Activated naive CD4-positive, alpha-beta T cell treated with anti-CD3 and anti-CD28 coated beads, Interleukin-2, amount 10 ng/mL, durations not matched to agents 7 days and 5 days (primary cell): ENCODE measurements at regions not wholly inside any gene's neighbourhood (a gene's known extent, or its start where the extent isn't known, plus 50 kb on each side); places are given as distances from the start of the nearest gene placed in this dataset.

Source experiments
- CTCF ChIA-PET: fragments of 350-600 bp; sonication (Branson Sonifier 250); formaldehyde crosslinking; loops from one replicate; lab custom pipeline; 2021; ENCODE audit warnings: antibody characterized with exemption; lab: Charles Lee
- DNase-seq: peaks from one replicate; pipeline ENCODE4 v3.0.0-alpha.2; 2020
- H3K27ac Mint-ChIP-seq: one replicate; pipeline ENCODE4 v1.8.0; 2021; ENCODE audit warnings: mild to moderate bottlenecking, moderate library complexity, mixed read lengths
- H3K27me3 Mint-ChIP-seq: one replicate; pipeline ENCODE4 v1.8.0; 2021; ENCODE audit warnings: mild to moderate bottlenecking, mixed read lengths
- H3K36me3 Mint-ChIP-seq: one replicate; pipeline ENCODE4 v1.8.0; 2021; ENCODE audit warnings: mixed read lengths
- H3K4me1 Mint-ChIP-seq: one replicate; pipeline ENCODE4 v1.8.0; 2021; ENCODE audit warnings: mixed read lengths
- H3K4me3 Mint-ChIP-seq: one replicate; pipeline ENCODE4 v1.8.0; 2021; ENCODE audit warnings: mild to moderate bottlenecking, moderate library complexity, mixed read lengths
- H3K9me3 Mint-ChIP-seq: one replicate; pipeline ENCODE4 v1.8.0; 2021; ENCODE audit warnings: mixed read lengths

GRCh38 chr3:181823716-181824115, 112.0 kb downstream of the SOX2 start:
- H3K27ac Mint-ChIP-seq = no peak overlapping the region
- peaks cover 2% of the 10 kb centered on the region for H3K9me3 Mint-ChIP-seq
- no peaks in the 10 kb centered on the region for H3K27me3 Mint-ChIP-seq
- no peaks in the 10 kb centered on the region for H3K36me3 Mint-ChIP-seq
- no peak overlapping the region for H3K4me3 Mint-ChIP-seq
- no peaks in the 10 kb centered on the region for H3K4me1 Mint-ChIP-seq
- no peak for DNase-seq
- CTCF ChIA-PET = no interaction called here

GRCh38 chr3:181824961-181825360, 113.2 kb downstream of the SOX2 start:
- Mint-ChIP-seq H3K4me1 (no peaks in the 10 kb centered on the region), H3K36me3 (no peaks in the 10 kb centered on the region), H3K27ac (no peak overlapping the region), H3K27me3 (no peaks in the 10 kb centered on the region), H3K4me3 (no peak overlapping the region), H3K9me3 (peaks cover 2% of the 10 kb centered on the region)
- DNase-seq = no peak
- CTCF ChIA-PET = no interaction called here

GRCh38 chr3:181839039-181839915, 127.6 kb downstream of the SOX2 start:
- no peaks in the 10 kb centered on the region for H3K27me3 Mint-ChIP-seq
- CTCF ChIA-PET = no interaction called here
- no peaks in the 10 kb centered on the region for H3K36me3 Mint-ChIP-seq
- H3K27ac Mint-ChIP-seq = no peak overlapping the region
- DNase-seq = no peak
- H3K4me3 Mint-ChIP-seq = no peak overlapping the region
- no peaks in the 10 kb centered on the region for H3K4me1 Mint-ChIP-seq
- H3K9me3 Mint-ChIP-seq = peaks cover 2% of the 10 kb centered on the region

- DNase-seq = no peak
- peaks cover 2% of the 10 kb centered on the region for H3K9me3 Mint-ChIP-seq
- no peaks in the 10 kb centered on the region for H3K4me1 Mint-ChIP-seq
- no peak overlapping the region for H3K4me3 Mint-ChIP-seq
- no peaks in the 10 kb centered on the region for H3K36me3 Mint-ChIP-seq
- H3K27ac Mint-ChIP-seq = no peak overlapping the region
- CTCF ChIA-PET = no interaction called here
- H3K27me3 Mint-ChIP-seq = no peaks in the 10 kb centered on the region
Measured at GRCh38 chr3:181839916-181840297, 128.2 kb downstream of the SOX2 start.

- peak overlapping the region; percentile 37 for H3K27ac Mint-ChIP-seq
Measured at GRCh38 chr3:181844211-181844610, 132.5 kb downstream of the SOX2 start.

GRCh38 chr3:181847276-181847675, 135.6 kb downstream of the SOX2 start:
- Mint-ChIP-seq H3K4me3 (no peak overlapping the region), H3K9me3 (peaks cover 2% of the 10 kb centered on the region), H3K27me3 (no peaks in the 10 kb centered on the region), H3K4me1 (no peaks in the 10 kb centered on the region), H3K36me3 (no peaks in the 10 kb centered on the region), H3K27ac (no peak overlapping the region)
- DNase-seq = no peak
- CTCF ChIA-PET = no interaction called here

More at GRCh38 chr3:181844211-181844610, 132.5 kb downstream of the SOX2 start:
- peaks cover 2% of the 10 kb centered on the region for H3K9me3 Mint-ChIP-seq
- no peak overlapping the region for H3K4me3 Mint-ChIP-seq
- H3K36me3 Mint-ChIP-seq = no peaks in the 10 kb centered on the region
- no peak for DNase-seq
- no peaks in the 10 kb centered on the region for H3K4me1 Mint-ChIP-seq
- H3K27me3 Mint-ChIP-seq = no peaks in the 10 kb centered on the region
- CTCF ChIA-PET = no interaction called here

GRCh38 chr3:181851063-181851462, 139.3 kb downstream of the SOX2 start:
- CTCF ChIA-PET = no interaction called here
- no peaks in the 10 kb centered on the region for H3K4me1 Mint-ChIP-seq
- H3K27ac Mint-ChIP-seq = no peak overlapping the region
- no peak overlapping the region for H3K4me3 Mint-ChIP-seq
- no peak for DNase-seq
- no peaks in the 10 kb centered on the region for H3K36me3 Mint-ChIP-seq
- no peaks in the 10 kb centered on the region for H3K27me3 Mint-ChIP-seq
- no peaks in the 10 kb centered on the region for H3K9me3 Mint-ChIP-seq

GRCh38 chr3:181855825-181856224, 144.1 kb downstream of the SOX2 start:
- H3K27ac Mint-ChIP-seq = no peak overlapping the region
- H3K4me1 Mint-ChIP-seq = no peaks in the 10 kb centered on the region
- H3K9me3 Mint-ChIP-seq = no peaks in the 10 kb centered on the region
- H3K27me3 Mint-ChIP-seq = no peaks in the 10 kb centered on the region
- H3K4me3 Mint-ChIP-seq = no peak overlapping the region
- no peaks in the 10 kb centered on the region for H3K36me3 Mint-ChIP-seq
- no peak for DNase-seq
- CTCF ChIA-PET = no interaction called here

GRCh38 chr3:181859518-181859917, 147.8 kb downstream of the SOX2 start:
- no peak overlapping the region for H3K27ac Mint-ChIP-seq
- CTCF ChIA-PET = no interaction called here
- DNase-seq = no peak
- no peak overlapping the region for H3K4me3 Mint-ChIP-seq
- H3K4me1 Mint-ChIP-seq = no peaks in the 10 kb centered on the region
- no peaks in the 10 kb centered on the region for H3K27me3 Mint-ChIP-seq
- H3K36me3 Mint-ChIP-seq = no peaks in the 10 kb centered on the region
- no peaks in the 10 kb centered on the region for H3K9me3 Mint-ChIP-seq

GRCh38 chr3:181860235-181860634, 148.5 kb downstream of the SOX2 start:
- Mint-ChIP-seq H3K27me3 (no peaks in the 10 kb centered on the region), H3K4me3 (no peak overlapping the region), H3K36me3 (no peaks in the 10 kb centered on the region), H3K27ac (no peak overlapping the region), H3K4me1 (no peaks in the 10 kb centered on the region), H3K9me3 (no peaks in the 10 kb centered on the region)
- DNase-seq = no peak
- CTCF ChIA-PET = no interaction called here

- Mint-ChIP-seq H3K4me3 (no peak overlapping the region), H3K9me3 (no peaks in the 10 kb centered on the region), H3K36me3 (no peaks in the 10 kb centered on the region), H3K4me1 (no peaks in the 10 kb centered on the region), H3K27me3 (no peaks in the 10 kb centered on the region), H3K27ac (no peak overlapping the region)
- CTCF ChIA-PET = no interaction called here
- DNase-seq = no peak
Measured at GRCh38 chr3:181862502-181862901, 150.8 kb downstream of the SOX2 start.

GRCh38 chr3:181868576-181869082, 156.9 kb downstream of the SOX2 start:
- H3K27me3 Mint-ChIP-seq = no peaks in the 10 kb centered on the region
- no peak overlapping the region for H3K4me3 Mint-ChIP-seq
- no peaks in the 10 kb centered on the region for H3K4me1 Mint-ChIP-seq
- no peak for DNase-seq
- CTCF ChIA-PET = no interaction called here
- no peaks in the 10 kb centered on the region for H3K36me3 Mint-ChIP-seq
- no peak overlapping the region for H3K27ac Mint-ChIP-seq
- no peaks in the 10 kb centered on the region for H3K9me3 Mint-ChIP-seq

GRCh38 chr3:181872887-181873286, 161.2 kb downstream of the SOX2 start:
- no peak for DNase-seq
- H3K4me3 Mint-ChIP-seq = no peak overlapping the region
- no peaks in the 10 kb centered on the region for H3K36me3 Mint-ChIP-seq
- H3K9me3 Mint-ChIP-seq = no peaks in the 10 kb centered on the region
- H3K4me1 Mint-ChIP-seq = no peaks in the 10 kb centered on the region
- H3K27ac Mint-ChIP-seq = no peak overlapping the region
- no peaks in the 10 kb centered on the region for H3K27me3 Mint-ChIP-seq
- CTCF ChIA-PET = no interaction called here

- H3K4me1 Mint-ChIP-seq = no peaks in the 10 kb centered on the region
- H3K27ac Mint-ChIP-seq = no peak overlapping the region
- no peak overlapping the region for H3K4me3 Mint-ChIP-seq
- no peaks in the 10 kb centered on the region for H3K36me3 Mint-ChIP-seq
- H3K9me3 Mint-ChIP-seq = no peaks in the 10 kb centered on the region
- no peak for DNase-seq
- CTCF ChIA-PET = no interaction called here
- no peaks in the 10 kb centered on the region for H3K27me3 Mint-ChIP-seq
Measured at GRCh38 chr3:181879926-181880325, 168.2 kb downstream of the SOX2 start.

GRCh38 chr3:181880331-181880730, 168.6 kb downstream of the SOX2 start:
- Mint-ChIP-seq H3K4me3 (no peak overlapping the region), H3K27ac (no peak overlapping the region), H3K4me1 (no peaks in the 10 kb centered on the region), H3K36me3 (no peaks in the 10 kb centered on the region), H3K9me3 (no peaks in the 10 kb centered on the region), H3K27me3 (no peaks in the 10 kb centered on the region)
- CTCF ChIA-PET = no interaction called here
- no peak for DNase-seq
